NCI-H1436 (cell line): ENCODE measurements at regions not wholly inside any gene's neighbourhood (a gene's known extent, or its start where the extent isn't known, plus 50 kb on each side); places are given as distances from the start of the nearest gene placed in this dataset.
"Not testable (repeated sequence)": the region's sequence is repeated elsewhere in the genome, so short reads cannot be mapped to it uniquely, and the experiment has no call there.

Source experiments
- DNase-seq: peaks from one replicate; lab custom pipeline; 2025; lab: John Stamatoyannopoulos, UW

DNA sequence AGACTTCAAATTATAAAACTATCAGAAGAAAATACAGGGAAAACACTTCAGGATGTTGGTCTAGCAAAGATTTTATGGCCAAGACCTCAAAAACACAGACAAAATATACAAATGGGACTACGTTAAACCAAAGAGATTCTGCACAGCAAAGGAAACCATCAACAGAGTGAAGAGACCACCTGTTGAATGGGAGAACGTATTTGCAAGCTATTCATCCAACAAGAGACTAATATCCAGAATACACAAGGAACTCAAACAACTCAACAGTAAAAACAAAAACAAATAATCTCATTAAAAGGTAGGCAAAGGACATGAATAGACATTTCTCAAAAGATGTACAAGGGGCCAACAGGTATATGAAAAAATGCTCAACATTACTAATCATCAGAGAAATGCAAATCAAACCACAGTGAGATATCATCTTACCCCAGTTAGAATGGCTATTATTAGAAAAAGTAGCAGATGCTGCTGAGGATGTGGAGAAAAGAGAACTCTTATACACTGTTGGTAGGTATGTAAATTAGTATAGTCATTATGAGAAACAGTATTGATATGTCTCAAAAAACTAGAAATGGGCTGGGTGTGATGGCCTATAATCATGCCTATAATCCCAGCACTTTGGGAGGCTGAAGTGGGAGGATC is 112.6 kb downstream of the LRIG2 start:
- DNase-seq, result no peak

DNA sequence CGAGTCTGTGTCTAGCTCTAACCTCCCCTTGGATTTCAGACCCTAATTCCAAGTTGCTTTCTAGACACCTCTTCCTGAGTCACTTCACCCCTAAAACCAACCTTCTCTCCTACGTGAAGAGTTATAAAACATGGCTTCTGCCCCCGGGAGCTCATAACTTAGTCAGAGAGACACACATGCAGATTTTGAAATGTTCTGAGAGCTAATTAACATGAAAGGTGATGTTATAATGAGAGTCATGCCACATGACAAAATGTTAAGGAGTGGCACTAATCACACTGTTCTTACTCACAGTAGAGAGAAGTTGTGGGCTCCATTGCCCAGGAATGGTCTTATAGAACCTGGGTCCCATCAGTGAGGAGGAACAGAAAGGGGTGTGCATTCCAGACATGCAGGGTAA is 117.1 kb downstream of the LRIG2 start:
- no peak for DNase-seq

DNA sequence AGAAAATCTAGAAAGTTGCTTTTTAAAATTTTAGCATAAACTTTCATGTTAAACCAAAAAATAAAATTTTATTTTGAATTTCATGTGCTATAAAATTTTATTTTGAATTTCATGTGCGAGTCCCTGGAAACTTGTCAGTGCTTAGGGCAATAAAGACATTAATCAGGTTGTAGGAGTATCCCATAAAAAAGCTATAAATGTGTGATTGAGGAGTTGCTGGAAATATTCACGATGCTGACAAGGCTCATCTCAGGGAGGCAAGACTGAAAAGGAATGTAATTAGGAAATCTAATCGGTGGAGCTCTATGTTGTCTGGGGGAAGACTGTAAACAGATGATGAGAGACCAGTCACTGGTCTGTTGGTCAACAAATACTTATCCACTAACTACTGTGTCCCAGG is 117.9 kb downstream of the LRIG2 start:
- no peak for DNase-seq

DNA sequence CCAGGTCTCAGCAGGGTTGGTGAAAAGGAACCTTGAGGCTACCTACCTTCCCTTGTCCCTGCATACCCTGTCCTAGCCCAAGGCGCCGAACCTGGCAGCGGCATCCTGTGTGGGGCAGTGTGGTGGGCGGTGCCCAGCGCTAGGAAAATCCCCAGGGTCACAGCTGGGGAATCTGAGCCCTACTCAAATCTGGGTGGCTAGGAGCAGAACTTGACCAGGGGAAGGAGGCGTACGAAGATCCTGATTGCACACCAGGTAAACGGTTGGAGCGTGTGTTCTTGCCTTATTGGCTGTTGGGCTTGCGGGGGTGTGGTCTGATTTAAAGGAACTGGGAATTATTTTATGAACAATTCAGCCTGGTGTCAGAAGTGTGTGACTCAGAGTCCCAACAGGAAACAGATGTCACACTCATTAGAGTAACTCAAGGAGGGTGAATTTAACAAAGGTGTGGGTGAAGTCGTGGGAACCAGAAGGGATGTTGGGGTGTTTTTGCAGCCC is 118.6 kb downstream of the LRIG2 start:
- DNase-seq, result no peak

DNA sequence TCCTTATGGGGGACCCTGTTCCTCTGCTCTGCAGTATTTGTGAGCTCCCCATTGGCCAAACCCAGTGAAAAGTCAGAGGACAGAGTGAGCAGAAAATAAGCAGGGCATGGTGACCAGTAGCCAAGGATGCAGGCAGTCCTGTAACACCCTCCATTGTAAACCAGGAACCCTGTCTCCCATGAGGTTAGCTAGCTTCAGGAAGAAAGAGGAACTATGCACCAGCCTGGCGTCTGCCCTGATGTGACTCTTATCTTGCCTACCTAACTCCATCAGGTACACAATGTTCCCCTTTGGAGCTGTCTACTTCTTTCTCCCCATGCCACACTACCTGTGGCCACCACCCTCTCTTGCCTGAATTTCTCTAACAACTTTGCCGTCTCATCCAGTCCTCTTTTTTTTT is 119.2 kb downstream of the LRIG2 start:
- DNase-seq, result no peak

DNA sequence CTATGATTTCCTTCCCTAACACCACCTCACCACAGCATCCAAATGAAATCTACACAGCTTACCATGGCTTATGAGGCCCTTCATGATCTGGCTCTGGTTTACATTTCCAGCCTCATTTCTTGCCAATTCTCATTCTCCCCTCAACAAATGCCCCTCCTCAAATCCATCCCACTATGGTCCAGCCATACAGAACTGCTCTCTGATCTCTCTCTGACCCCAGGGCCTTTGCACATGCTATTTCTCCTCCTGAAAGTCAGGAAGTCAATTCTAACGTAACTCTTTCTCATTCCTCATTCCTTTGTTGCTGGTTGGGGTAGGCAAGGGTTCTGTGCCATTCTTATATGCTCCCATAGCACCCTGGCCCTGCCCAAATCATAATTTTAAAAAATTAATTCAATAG is 120.0 kb downstream of the LRIG2 start:
- DNase-seq, result no peak

DNA sequence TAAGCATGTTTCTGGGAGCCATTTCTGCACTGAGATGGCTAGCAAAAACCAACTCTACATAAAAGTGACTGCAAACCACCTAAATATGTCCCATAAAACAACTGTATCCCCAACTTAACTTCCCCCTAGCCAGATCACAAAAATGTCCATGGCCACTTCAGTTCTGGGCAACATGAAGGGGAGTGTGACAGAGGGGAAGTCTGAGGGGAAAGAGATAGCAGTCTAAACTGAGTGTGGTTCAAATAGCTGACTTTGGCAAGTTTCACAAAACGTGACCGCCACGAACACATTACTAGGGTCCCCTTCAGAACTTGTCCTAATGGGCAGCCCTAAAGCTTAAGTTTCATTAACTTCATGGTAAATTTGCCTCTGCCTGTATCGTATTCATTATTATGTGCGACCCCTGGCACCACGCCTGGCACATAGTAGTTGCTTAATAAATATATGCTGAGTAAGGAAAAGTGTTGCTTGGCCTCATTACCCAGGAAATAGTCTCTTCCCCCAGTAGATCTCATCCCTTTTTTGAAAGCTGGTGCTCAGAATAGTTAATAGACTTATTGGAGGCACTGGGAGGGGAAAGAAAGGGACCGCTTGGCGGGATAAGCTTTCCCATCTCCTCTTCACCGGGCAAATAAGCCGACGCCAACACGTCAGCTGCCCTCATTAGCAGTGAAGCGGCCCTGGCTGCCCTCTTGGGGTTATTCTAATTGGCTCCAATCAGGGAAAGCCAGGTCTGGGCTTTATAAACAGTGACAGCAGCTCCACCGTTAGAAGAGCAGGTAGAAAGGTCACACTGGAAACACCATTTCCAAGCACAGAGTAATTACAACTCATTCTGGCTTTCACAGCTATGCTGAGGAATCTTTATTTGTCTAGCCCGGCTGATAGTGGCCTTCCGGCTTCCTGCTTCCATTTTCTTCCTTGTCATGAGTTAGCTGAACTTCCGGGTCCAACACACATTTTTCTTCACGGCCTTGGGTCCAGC is 122.1 kb downstream of the LRIG2 start:
- no peak for DNase-seq

DNA sequence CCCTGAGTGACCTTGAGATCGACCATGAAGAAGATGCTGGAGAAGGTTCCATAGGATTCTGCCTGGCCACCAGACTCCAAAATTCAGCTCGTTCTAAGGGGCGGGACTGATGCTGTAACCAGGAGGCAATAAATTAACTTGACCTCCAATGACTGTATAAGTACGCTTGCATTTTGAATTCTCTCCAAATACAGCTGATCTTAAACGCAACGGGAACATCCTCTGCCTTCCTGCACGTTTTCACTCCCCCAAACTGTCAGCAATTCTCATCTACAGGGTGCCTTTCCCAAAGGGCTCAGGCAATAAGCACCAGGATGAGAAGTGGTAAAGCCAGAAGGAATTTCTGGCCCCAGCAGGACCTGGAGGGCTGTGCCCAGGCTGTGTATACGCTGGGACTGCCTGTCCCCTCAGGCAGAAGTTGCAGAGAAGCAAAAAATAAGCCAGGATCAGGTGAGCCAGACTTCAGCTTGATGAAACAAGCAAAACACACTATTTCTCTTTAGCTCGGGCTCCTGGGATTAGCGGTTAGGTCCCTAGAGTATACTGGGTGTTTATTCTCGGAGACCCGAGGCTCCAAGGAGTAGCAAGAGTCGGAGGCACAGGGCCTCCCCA is 124.8 kb downstream of the LRIG2 start:
- DNase-seq, result no peak

DNA sequence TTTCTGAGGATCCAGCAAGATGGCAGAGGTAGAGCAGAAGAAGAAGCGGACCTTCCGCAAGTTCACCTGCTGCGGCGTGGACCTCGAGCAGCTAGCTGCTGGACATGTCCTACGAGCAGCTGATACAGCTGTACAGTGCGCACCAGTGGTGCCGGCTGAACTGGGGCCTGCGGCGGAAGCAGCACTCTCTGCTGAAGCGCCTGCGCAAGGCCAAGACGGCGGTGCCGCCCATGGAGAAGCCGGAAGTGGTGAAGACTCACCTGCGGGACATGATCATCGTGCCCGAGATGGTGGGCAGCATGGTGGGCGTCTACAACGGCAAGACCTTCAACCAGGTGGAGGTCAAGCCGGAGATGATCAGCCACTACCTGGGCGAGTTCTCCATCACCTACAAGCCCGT is 125.8 kb downstream of the LRIG2 start:
- no peak for DNase-seq

DNA sequence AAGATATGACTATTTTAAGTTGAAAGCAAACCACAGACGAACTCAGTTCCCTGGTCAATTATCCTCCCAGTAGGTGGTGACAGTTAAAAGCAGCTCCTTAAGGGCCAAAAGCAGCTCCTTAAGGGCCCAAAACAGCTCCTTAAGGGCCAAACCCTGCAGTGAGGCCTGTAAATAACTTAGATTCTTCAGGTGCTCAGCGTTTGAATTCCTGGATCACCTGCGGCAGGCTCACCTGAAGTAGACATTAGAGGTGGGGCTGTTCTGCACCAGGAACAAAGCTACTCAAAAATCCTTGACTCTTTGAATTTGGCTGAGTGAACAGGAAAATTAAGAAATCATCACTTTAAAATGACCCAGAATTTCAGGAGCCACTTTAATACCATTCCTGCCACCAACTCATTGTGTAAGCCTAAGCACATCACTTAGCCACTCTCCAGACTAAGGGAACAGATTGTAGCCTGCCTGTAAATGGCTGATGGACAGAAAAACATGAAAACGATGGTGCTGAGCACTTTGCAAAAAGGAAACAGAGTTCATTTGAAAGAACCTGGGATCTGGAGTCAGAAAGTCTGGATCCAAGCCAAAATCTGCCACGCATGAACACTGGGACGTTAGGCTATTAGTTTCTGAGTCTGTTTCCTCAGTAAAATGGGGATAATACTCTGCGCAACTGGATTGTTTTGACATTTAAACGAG is 126.9 kb downstream of the LRIG2 start:
- DNase-seq, result no peak

DNA sequence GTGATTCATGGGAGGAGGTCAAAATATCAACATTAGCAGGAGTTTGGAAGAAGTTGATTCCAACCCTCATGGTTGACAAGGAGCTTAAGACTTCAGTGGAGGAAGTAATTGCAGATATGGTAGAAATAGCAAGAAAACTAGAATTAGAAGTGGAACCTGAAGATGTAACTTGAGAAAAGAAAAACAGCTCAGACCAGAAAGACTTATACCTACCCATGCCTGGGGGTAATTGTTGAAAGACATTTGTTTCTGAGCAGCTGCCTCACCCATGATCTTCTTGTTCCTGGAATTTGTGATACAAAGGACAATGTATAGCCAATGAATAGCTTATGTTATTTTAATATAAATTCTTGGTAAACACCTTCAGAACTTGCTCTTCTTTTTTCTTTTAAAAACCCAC is 128.6 kb downstream of the LRIG2 start:
- DNase-seq, result no peak

DNA sequence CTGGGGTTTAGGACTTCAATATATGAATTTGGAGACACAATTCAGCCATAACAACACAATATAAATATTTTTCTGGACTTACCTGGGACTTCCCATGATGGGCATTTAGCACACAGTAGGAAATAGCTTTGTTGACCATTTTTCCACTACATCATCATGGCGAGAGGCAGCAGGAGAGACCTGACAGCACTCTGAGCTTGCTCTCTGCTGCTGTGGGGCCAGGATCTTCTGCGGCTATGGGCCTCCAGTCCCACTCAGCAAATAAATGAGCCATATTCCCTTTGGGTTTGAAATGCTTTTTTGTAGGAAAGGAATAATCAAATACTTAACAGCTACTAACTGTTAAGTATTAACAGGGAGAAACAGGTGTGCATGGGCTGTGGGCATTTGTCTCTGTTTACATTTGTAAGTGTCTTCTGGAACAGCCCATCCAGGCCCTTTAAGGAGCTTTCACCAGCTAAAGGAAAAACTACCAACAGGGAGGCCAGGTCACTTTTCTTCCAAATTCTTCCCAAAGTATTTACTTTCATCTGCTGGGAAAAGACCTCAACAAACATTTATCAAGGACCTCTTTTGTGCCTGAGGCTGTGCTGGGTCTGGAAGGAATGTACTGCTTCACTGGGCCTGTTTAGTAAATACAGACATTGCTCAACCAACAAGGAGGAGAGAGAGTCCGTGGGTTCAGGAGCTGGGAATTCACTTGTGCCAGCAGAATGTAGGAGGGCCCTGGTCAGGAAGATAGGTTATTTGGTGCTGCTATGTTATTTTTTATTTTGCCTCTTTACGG is 133.2 kb downstream of the LRIG2 start:
- no peak for DNase-seq

DNA sequence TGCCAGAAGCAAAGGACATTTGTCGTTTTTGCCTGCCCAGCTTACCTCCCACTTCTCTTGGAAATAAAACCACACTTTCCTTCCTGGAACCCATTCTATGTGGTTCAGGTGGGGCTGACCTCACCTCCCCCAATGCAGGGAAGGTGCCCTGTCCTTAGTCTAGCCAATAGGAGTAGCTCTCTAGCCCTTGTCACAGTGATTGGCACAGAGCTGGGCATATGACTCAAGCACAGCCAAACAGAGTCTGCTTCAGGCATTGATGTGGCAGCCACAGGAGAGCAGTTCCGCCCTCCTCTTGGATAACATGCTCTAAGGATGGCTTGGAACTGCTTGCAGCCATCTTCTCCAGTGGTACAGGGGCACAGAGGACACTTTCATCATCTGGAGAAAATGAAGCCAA is 134.0 kb downstream of the LRIG2 start:
- DNase-seq, result no peak

DNA sequence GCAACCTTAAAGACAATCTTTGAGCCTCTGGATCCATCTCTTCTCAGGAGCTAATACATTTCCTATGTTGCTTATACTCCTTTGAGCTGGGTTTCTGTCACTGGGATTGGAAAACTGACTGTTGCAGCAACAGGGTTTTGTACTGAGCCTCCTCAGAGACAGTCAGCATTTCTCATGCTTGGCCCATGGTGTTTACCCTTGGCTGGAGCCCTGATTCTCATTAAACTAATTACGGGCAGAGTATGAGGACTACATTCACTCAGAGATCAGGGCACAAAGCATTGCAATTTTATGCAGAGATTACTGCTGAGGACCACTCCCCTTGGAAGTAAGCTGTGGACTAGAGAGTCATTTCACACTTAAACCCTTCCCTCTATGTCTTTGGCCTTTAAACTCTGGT is 134.5 kb downstream of the LRIG2 start:
- DNase-seq, result no peak

DNA sequence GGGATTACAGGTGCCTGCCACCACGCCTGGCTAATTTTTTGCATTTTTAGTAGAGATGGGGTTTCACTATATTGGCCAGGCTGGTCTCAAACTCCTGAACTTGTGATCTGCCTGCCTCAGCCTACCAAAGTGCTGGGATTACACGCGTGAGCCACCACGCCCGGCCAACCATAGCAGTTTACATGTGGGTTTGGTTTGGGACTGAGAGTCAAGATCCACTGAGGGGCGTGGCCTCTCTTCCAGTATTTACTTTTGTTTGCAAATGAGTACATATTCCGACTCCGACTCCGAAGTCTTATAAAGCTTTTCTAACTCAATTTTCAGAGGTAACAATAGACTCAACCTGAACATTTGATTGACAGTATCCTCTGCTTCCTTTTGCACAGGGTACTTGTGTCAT is 135.4 kb downstream of the LRIG2 start:
- DNase-seq, result not testable (repeated sequence)

DNA sequence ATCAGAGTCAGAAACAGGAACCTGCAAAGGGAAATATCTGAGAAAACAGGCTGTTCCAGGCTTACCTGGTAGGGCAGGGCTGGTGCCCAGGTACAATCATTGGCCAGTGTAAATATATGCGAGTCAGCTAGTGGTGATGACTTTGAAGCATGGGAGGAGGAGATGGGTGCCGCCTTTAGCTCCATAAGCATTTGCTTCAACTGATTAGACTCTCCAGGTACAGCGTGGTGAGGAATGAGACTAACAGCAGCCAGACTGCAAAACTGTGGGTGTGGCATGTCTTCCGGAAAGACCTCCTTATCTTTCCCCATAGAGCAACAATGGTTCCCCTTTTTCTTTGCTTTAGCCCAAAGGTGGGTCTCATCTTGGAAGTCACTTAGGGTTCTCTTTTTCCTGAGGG is 137.2 kb downstream of the LRIG2 start:
- no peak for DNase-seq

DNA sequence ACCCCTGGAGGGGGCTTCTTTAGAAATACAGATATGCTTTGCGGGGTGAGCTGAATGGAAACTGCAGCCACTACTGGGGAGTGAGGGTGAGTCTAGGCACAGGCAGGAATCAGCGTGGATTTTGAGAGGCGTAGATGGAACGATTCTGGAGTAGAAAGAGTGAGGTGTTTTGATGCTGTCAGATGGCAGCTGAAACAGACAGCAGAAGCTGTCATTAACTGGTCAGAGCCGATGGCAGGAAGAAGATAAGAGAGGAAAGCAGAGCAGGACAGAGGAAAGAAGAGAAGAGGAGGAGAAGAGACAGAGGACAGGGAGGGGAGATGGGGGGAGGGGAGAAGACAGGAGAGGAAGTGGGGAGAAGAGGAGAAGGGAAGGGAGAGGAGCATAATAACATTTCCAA is 138.5 kb downstream of the LRIG2 start:
- DNase-seq, result no peak

DNA sequence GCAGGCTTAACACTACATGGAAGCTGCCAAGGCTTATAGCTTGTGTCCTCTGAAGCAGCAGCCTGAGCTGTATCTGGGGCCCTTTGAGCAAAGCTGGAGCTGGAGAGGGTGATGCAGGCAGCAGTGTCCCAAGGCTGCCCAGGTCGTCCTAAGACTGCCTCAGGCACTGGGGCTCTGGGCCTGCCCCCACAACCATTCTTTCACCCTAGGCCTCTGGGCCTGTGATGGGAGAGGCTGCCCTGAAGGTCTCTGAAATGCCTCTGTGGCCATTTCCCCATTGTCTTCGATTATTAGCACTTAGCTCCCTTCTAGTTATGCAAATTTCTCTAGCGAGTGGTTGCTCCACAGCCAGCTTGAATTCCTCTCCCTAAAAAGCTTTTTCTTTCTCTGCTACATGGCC is 142.0 kb downstream of the LRIG2 start:
- DNase-seq, result no peak

DNA sequence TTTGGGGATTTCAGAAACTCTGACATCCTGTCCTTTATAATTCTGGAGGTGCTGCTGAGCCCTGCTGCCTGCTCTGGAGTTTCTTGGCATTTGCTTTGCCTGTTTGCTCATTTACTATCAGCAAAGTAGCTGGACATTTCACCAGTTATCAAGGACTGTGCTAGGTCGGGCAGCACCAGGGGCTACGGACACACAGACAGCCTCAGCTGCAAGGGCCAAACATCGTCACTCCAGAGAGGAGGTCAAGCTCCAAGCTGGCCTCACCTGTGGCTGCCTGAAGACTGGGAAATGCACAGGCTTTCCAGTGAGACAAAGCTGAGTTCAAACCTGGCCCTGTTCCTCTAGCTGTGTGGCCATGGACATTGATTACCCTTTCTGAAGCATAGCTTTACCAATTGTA is 143.7 kb downstream of the LRIG2 start:
- no peak for DNase-seq

DNA sequence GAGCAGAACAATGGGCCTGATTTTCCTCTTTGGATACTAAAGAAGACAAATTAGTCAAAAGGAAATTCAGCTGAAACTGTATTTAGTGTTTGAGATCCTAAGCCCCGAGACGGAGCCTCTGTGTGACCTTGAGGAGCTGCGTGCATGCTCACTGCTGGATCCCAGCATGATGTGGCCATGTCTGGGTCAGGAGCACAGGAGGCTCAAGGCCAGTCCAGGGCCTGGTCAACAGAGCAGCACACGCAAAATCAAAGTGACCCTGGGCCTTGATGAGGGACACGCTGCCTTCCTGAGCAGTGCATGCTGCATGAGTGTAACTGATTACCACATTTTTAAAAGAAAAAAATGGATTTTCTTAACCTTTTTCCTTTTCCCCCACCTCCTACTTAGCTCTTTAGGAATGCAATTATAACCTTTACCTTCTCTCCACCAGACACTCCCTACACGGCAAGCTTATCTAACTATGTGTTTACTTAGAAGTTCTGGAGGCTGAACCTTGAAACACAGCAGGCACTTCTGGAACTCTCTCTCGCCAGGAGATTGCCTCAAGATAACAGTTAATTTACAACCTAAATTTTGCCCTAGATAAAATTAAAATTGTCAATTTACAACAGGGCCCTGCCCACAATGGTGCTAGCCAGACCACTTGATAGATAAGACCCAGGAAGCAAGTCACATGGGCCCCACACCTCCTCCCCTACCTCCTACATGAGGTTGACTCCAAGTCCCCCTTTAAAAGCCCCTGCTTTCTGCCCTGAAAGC is 144.6 kb downstream of the LRIG2 start:
- no peak for DNase-seq

DNA sequence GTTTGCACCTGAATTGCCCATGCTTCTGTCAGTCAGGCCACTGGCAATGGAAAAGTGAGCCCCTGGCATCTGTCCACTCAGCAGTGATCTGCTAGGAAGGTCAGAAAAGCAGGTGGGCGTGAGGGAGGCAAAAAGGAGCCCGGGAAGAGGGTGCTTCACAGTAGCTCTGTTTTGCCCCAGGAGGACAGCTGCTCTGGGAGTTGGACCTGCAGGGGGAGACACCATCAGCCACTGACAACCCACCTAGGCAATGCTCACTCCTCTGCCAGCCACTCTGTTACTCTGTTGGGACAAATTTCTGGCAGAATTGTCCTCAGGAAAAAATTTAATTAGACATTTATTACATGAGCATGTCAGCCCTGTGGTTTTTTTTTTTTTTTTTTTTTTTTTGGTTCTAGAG is 146.4 kb downstream of the LRIG2 start:
- no peak for DNase-seq
